ENCODE measurements at regions not wholly inside any gene's neighbourhood (a gene's known extent, or its start where the extent isn't known, plus 50 kb on each side); places are given as distances from the start of the nearest gene placed in this dataset.
"Not testable (repeated sequence)": the region's sequence is repeated elsewhere in the genome, so short reads cannot be mapped to it uniquely, and the experiment has no call there.

DNA sequence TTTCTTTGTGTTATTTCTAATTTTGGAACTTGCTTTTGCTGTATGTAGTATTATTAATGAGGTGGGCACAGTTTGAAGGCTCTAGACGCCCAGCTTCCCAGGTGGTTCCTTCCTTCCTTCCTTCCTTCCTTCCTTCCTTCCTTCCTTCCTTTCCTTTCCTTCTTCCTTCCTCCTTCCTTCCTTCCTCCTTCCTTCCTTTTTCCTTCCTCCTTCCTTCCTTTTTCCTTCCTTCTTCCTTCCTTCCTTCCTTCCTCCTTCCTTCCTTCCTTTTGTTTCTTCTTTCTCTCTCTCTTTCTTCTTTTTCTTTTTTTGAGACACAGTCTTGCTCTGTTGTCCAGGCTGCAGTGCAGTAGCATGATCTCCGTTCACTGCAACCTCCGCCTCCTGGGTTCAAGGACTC is 906.7 kb downstream of the AACS start:
- DNase-seq (ENCODE audit: low read depth in 2 of 2, low spot score in 1 of 2), result no peak

DNA sequence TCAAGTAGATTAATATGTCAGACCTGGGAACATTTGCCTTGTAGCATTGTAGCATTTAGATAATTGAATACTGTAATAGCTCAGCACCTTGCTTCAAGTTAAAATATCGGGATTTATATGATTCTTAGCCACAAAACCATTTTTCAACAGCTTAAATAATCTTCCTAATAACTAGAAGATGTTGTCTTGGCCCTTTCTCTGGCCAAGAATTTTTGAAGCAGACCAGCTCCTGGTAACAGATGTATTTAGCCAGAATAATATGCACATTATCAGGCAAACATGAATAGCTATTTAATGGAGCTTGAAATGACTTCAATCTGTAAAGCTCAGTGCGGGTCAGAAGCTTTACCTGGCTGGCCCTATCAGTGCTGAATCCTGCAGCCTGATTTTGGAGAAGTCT is 913.1 kb downstream of the AACS start:
- DNase-seq (ENCODE audit: low read depth in 2 of 2, low spot score in 1 of 2), result no peak

DNA sequence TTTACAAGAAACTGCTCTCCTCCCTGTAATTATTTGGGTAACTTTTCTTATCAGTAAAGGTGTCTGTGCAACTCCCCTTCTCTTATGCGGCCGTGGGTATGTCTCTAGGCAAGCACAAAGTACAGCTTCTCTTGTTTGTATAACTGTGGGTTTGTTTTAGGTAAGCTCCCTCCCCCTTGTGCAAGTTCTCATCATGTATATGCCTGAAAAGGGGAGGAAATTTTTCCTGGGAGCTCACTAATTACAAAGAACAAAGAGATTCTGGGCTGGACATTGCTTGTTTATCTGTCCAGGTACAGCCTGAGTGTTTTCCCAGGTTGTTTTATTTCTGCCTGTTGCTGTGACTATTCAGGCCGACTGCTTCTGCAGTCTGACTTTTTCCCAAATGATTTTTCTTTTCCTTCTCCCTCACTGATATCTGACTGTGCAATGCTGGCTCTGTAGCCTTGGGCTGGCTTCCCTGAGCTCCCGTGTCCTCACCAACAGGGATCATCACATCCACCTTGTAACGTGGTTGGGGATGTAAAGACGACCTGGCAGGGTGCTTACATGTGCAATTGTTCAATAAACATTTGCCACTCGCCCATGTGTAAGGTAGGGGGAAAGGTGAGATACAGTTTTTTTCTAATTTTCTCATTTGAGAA is 916.5 kb downstream of the AACS start:
- no peak for DNase-seq (ENCODE audit: low read depth in 2 of 2, low spot score in 1 of 2)

DNA sequence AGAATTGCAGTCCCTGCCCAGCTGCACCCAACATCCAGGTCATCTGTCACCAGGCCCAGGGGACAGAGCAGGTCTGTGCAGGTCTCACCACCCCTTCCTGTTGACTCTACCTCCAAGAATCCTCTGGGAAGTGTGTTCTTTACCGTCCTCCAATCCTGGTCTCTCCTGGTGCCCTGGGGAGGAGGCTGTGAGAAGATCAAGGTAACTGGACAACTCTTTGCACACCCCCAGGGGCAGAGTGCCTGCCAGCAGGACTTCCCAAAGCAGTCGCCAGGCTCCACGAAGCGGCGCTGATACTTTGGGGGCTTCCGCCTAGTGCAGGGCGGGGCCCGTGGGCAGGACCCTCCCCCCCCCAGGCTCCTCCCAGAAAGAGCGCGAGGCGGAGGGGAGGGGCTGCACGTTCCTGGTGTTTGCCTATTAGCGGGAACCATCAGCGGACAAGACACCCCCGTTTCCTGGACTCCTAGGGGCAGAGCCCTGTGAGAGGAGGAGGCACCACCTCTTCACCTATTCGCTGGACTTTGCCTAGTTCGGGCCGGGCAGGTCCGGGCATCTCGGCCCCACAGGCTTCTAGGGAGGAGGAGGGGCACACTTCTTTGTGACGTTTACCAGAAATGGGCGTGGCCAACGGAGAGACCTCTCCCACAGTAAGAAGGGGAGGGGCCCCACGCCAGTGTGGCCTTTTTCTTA is 918.0 kb downstream of the AACS start:
- no peak for DNase-seq (ENCODE audit: low read depth in 2 of 2, low spot score in 1 of 2)

DNA sequence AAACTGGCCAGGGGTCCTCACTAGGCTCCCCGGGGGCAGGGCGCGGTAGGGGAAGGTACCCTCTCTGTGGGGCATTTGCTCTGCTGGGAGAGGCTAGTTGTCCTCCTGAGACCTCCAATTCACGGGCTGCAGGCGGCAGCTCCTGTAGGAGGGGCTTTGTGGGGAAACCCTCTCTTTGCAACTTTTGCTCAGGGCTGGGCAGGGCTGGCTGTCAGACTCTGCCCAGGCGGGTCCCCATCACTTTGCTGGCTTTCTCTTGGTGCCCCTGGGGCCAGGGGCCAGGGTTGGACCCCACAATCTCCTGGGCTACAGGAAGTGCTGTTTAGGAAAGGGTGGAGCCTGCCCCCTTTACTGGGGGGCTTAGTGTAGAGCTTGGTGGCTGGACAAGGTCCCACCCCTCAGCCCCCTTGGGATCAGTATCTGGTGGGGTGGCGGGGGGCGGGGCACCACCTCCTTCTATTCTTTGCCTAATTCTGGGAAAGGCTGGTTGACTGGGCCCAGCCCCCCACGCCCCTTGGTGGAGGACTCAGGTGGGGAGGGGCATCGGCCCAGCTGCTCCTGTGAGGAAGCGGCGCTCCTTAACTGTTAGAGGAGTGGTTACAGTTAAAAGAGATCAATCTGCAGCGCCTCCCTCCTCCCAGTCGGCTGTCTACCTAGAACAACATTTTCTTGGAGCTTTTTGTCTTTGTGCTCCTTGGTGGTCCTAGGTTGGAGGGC is 918.7 kb downstream of the AACS start:
- DNase-seq (ENCODE audit: low read depth in 2 of 2, low spot score in 1 of 2), result no peak

DNA sequence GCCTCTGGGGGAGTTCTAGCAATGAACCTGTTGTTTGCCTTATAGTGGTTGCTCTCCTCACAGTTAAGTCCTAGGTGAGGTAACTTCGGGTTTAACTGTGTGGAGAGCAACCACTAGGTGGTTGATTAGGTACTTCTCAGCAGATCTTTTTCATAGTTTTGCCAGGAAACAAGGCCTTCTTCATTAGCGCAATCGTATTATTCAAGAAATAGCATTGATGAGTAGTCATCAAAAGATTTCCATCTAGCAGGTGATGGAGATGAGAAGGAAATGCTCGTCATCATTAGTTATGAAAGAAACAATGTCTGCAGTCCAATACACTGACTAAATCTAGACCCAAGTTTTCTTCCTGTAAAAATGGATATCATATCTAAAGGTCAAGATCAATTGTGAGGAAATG is 923.3 kb downstream of the AACS start:
- no peak for DNase-seq (ENCODE audit: low read depth in 2 of 2, low spot score in 1 of 2)

DNA sequence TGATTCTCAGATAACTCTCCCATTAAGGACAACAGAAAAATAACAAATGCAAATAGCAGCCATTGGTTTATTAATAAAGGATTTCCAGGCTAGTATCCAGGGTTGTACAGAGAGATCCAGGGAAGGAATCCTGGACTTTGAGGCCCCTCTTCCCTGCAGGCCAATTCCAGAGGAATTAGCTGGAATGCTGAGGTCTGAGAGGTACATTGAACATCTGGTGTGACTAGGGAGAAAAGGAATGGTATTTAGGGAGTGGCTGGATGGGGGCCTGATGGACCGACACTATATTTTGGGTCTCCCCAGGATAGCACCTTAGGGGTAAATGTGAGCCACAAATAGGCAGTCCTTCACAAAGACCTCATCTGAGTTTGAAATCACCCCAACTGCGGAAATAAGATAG is 924.5 kb downstream of the AACS start:
- DNase-seq (ENCODE audit: low read depth in 2 of 2, low spot score in 1 of 2), result no peak

DNA sequence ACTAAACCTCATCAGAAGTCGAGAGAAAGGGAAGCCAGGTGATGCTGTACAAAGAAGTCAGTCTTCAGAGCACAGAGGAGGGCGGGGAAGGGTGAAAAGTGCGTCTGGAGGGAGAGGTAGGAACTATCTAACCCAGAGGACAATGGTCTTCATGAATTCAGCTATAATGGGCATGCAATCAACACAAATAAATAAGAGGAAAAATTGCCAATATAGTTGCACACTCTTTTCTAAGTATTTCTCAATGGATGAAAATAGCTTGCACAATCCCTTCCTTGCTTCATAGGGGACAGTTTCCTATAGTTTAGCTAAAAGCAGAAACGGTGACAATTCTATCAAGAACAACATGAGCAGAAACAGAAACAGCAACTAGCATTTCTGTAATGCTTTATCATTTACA is 931.2 kb downstream of the AACS start:
- DNase-seq (ENCODE audit: low read depth in 2 of 2, low spot score in 1 of 2), result no peak

DNA sequence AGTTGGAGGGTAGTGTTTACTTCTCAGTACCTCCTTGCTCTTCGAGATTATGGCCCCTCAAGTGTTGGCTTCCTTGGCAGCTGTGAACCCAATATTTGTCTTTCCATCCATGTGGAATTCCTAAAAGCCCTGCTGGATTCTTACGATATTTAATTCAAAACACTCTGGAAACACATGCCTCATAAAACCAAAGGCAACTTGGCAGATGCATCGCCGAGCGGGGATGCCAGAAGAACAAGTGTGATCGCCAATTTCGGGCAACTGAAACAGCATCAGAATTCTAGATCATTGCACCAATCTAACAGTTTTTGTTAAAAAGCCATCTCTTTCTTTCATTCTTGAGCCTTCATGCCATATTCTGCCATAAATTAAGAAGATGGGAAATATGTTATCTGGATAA is 934.4 kb downstream of the AACS start:
- DNase-seq (ENCODE audit: low read depth in 2 of 2, low spot score in 1 of 2), result no peak

DNA sequence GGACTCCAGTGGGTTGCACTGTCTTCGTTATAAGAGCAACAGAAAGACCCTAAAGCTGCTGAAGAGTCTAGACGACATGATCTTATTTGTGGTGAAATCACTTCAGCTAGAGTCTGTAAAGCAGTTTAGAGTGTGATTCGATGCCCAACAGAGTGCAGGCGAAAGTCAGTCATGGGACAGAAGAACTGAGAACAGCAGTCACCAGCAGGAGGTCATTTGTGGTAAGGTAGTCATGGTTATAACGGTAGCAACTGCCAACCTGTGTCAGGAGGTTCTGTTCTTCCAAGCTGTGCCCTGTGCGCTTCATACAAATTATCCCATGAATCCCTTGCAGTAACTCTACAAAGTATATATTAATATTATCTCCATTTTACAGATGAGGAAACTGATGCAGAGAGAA is 954.1 kb downstream of the AACS start:
- DNase-seq (ENCODE audit: low read depth in 2 of 2, low spot score in 1 of 2), result no peak

DNA sequence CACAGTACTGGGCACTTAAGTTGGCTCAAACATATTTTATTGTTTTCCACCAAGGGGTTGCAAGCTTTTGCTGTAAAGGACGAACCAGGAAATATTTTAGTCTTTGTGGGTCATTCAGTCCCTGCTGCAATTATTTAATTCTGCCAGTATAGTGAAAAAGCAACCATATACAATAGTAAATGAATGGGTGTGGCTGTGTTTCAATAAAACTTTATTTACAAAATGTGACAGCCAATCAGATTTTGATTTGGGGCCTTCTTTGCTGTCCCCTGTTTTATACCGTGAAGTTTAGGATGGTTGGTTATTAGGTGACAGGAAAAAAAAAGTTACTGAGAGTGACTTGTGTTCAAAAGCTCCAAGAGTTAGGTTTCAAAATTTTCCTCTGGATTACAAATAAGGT is 956.4 kb downstream of the AACS start:
- DNase-seq (ENCODE audit: low read depth in 2 of 2, low spot score in 1 of 2), result no peak

DNA sequence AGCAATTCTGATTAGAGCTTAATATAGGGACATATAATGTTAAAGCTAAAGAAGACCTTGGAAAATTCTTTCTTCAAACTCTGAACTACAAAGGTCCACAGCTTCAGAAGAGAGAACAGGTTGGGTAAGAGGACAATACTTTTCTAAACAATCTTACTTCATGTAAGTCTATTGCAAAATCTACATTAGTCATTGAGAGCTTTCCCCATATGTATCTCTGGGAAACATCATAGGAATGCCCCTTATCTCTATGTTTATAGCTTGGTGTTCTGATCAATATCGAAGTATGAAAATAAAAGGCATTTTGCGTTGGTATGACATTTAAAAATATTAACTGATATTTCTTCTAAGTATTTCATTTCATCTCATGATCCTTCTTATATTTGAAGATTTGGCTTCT is 962.6 kb downstream of the AACS start:
- no peak for DNase-seq (ENCODE audit: low read depth in 2 of 2, low spot score in 1 of 2)

DNA sequence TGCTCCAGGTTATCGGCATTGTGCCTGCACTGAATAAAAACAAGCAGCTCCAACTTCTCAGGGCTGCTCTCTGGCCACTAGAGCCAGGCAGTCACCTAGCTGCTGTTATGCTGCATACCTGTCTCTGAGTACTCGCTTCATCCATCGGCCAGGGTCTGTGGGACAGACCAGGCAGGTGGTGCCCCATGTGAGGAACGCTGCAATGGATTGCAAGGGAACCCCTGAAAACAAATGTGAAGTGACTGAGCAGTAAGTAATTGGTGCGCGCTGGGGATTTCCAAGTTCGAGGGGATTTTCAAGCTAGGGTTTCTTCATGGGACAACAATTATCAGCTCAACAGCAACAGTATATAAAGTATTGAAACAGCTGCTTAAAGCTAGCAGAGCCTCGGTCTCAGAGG is 965.3 kb downstream of the AACS start:
- no peak for DNase-seq (ENCODE audit: low read depth in 2 of 2, low spot score in 1 of 2)

DNA sequence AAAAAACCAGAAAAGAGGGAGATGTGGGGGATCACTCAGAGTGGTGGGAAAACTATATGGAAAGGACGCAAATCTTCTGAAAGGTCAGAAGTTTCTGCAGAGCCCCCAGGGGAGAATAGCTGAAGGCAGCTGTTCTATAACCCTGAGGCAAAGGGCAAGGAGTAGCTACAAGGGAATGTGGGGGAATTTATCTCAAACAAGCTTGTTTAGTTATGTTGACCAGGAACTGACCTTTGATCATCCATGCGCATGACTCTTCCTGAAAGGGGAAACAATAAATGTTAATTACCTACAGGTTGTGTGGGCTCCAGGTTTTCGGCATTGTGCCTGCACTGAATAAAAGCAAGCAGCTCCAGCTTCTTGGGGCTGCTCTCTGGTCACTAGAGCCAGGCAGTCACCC is 968.5 kb downstream of the AACS start:
- no peak for DNase-seq (ENCODE audit: low read depth in 2 of 2, low spot score in 1 of 2)

DNA sequence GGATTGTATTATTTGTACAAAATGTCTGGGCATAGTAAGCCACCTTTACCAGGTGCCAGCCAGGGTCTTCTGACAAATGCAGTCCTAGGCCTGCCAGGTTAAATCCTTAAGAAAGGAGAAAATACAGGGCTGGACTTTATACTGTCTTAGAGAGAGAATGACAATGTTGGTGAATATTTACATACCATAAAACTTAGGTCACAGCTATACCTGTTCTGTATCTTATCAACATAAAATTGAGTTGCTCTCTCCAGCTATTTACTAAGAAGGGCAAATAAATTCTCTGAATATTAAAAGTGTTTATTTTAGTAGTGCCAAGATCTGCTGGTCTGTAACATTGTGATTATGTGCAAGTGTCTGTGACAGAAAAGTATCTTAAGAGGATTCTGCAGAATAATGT is 971.1 kb downstream of the AACS start:
- DNase-seq (ENCODE audit: low read depth in 2 of 2, low spot score in 1 of 2), result no peak

DNA sequence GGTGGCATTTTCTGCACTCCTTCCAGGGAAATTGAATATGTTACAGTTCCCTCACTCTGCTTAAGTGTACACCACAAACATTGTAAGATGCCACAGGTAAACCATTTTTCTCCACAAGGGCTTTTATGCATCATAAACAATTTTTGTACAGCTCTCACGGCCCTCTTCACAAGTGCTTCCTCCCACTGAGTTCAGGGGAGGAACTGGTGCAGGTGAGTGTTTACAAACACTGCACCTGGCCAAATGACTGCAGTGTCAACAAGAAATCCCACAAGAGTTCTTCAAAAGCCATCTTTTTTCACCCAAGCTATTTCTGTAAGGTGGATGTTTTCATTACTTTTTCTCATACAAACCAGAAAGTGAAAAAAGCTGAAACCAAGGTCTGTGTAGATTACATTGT is 973.2 kb downstream of the AACS start:
- no peak for DNase-seq (ENCODE audit: low read depth in 2 of 2, low spot score in 1 of 2)

DNA sequence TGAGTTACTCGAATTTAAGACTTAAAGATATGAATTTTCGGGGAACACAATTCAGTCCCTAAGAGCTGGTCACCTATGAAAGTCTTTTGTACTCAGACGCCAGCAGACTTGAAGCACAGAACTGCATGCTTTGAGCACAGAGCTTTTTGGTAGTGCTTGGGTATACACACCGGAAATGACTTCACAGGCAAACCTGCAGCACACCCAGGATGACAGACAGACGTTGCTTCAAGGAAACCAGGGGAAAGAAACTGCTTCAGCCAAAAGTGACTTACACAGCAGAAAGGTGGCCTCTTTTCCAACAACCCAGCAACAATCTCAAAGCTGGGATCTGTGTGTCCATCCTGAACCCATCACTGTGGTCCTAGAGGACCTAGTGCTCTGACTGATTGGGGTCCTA is 975.1 kb downstream of the AACS start:
- DNase-seq (ENCODE audit: low read depth in 2 of 2, low spot score in 1 of 2), result no peak

DNA sequence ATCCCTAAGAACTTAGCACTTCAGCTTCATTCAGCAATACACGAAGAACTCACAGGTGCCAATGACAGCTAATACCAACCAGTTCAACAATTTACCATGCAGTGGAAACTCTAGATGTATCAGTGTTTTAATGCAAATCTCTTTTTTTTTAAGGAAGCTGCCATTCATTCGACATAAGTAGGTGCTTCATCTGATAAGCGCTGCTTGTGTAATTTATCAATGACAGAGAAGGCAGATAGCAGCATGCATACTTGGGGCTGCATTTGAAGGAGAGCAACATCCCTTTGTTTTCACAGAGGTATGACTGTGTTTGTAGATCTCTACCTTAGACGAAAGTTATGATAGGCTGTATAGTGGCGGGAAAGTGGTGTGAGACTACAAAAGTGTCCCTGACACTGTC is 977.1 kb downstream of the AACS start:
- DNase-seq (ENCODE audit: low read depth in 2 of 2, low spot score in 1 of 2), result no peak

DNA sequence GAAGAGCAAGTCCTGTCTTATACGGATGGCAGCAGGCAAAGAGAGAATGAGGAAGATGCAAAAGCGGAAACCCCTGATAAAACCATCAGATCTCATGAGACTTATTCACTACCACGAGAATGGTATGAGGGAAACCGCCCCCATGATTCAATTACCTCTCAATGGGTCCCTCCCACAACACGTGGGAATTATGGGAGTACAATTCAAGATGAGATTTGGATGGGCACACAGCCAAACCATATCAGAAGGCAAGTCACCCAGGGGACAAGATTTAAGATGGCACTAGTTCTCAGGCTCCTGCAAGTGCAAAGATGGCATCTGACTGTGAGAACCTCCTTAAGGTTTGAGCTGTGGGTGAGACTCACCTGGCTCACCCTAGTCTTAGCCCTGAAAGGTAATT is 984.3 kb downstream of the AACS start:
- not testable (repeated sequence) for DNase-seq (ENCODE audit: low read depth in 2 of 2, low spot score in 1 of 2)

DNA sequence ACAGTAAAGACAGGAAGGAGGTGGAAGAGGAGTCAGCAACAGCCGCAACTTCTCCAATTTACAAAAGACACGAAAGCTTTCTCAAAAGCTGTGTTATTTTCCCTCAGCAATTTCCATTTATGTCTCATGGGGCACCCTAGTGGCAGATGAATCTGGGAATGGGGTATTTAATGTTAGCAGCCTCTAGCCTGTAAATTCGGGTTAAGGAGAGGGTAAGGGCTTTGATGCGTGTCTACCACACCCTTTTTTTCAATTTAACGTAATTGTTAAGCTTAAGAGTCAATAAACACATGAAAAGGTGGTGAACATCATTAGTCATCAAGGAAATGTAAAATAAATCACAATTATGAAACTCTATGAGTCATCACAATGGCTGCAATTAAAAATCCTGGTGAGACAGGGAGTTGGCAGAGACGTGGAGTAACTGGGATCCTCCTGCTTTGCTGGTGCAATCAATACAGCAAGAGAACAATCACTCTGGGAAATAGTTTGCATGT is 986.4 kb downstream of the AACS start:
- DNase-seq (ENCODE audit: low read depth in 2 of 2, low spot score in 1 of 2), result no peak

DNA sequence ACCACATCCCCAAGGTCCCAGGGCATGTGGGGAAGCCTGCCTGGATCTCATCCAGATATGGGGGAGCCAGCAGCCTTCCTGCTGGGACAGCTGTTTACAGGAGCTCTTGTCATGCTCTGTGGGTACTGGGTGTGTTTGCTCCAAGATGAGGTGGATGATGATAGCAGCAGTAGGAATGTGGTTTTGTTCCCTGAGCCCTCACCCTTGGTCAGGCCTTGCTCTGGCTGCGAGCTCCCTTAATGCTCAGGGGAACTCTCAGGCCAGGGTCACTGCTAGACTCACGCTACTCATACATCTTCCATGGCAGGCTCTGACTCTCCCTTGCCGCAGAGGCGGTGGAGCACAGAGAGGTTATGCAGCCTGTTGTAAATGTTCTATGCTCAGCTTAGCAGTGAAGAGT is 990.3 kb downstream of the AACS start:
- no peak for DNase-seq (ENCODE audit: low read depth in 2 of 2, low spot score in 1 of 2)

DNA sequence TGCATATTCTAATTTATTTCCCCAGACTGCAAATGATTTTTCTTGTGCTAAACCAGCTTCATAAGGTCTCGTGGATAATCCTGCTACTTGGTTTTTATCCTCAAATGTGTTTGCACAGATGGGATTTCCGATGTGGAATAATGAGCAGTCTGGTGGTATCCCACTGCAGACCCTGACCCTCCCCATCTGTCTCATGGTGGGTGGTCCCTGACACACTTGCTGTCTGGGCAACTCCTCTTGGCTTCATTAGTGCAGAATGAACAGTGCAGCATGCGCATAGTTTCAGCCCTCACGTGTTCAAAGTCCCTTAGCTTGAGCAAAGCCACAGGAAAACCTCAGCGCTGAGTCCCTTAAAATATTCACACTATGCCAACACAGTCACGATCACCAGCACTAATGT is 996.5 kb downstream of the AACS start:
- no peak for DNase-seq (ENCODE audit: low read depth in 2 of 2, low spot score in 1 of 2)

DNA sequence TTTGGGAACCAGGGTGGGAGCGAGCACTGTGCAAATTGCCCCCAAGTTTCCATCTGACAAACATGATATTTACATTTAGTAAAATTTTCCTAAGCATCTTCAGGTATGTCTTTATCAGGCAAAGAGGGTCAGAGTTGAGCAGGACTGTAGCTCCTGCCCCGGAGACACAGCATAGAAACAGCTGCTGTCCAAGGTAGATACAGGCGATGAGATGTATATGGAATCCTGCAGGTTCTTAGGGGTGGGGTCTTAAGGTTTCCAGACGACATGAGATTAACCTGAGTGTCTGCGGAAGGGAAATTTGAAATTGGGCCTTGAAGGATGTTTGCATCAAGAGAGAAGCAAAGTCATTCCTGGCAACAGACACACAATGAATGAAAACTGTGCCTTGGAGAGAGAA is 998.8 kb downstream of the AACS start:
- DNase-seq (ENCODE audit: low read depth in 2 of 2, low spot score in 1 of 2), result no peak
